ENCODE measurements at regions not wholly inside any gene's neighbourhood (a gene's known extent, or its start where the extent isn't known, plus 50 kb on each side); places are given as distances from the start of the nearest gene placed in this dataset.
"Not testable (repeated sequence)": the region's sequence is repeated elsewhere in the genome, so short reads cannot be mapped to it uniquely, and the experiment has no call there.

- DNase-seq, result no peak
Observed at GRCh38 chr20:40895182-40895581, 133.4 kb upstream of the TOP1 start.

- no peak for DNase-seq
Observed at GRCh38 chr20:40896814-40897700, 131.6 kb upstream of the TOP1 start.

GRCh38 chr20:40899344-40899743, 129.3 kb upstream of the TOP1 start:
- no peak for DNase-seq

- no peak for DNase-seq
Observed at GRCh38 chr20:40900666-40901215, 127.9 kb upstream of the TOP1 start.

- no peak for DNase-seq
Observed at GRCh38 chr20:40902661-40903060, 126.0 kb upstream of the TOP1 start.

- DNase-seq, result no peak
Observed at GRCh38 chr20:40908309-40908708, 120.3 kb upstream of the TOP1 start.

- DNase-seq, result not testable (repeated sequence)
Observed at GRCh38 chr20:40909489-40909888, 119.1 kb upstream of the TOP1 start.

- not testable (repeated sequence) for DNase-seq
Observed at GRCh38 chr20:40910436-40910835, 118.2 kb upstream of the TOP1 start.

GRCh38 chr20:40911152-40911551, 117.5 kb upstream of the TOP1 start:
- DNase-seq, result not testable (repeated sequence)

GRCh38 chr20:40913224-40914185, 115.1 kb upstream of the TOP1 start:
- DNase-seq, result no peak

- no peak for DNase-seq
Observed at GRCh38 chr20:40915756-40916155, 112.9 kb upstream of the TOP1 start.

- DNase-seq, result no peak
Observed at GRCh38 chr20:40916276-40916675, 112.3 kb upstream of the TOP1 start.

GRCh38 chr20:40920291-40920690, 108.3 kb upstream of the TOP1 start:
- no peak for DNase-seq

- DNase-seq, result no peak
Observed at GRCh38 chr20:40922865-40923264, 105.8 kb upstream of the TOP1 start.

- DNase-seq, result no peak
Observed at GRCh38 chr20:40925829-40926510, 102.7 kb upstream of the TOP1 start.

GRCh38 chr20:40926928-40927327, 101.7 kb upstream of the TOP1 start:
- no peak for DNase-seq

GRCh38 chr20:40930561-40930960, 98.1 kb upstream of the TOP1 start:
- no peak for DNase-seq

GRCh38 chr20:40931410-40932044, 97.1 kb upstream of the TOP1 start:
- DNase-seq, result no peak

- DNase-seq, result no peak
Observed at GRCh38 chr20:40932436-40932835, 96.2 kb upstream of the TOP1 start.

GRCh38 chr20:40933758-40934157, 94.9 kb upstream of the TOP1 start:
- no peak for DNase-seq

GRCh38 chr20:40938020-40938419, 90.6 kb upstream of the TOP1 start:
- DNase-seq, result no peak

- no peak for DNase-seq
Observed at GRCh38 chr20:40939667-40940066, 89.0 kb upstream of the TOP1 start.

Measured in CD4-positive, alpha-beta T cell treated with Interleukin-6 for 4 hours (primary cell).